HG03469 (cell line): ENCODE measurements at regions not wholly inside any gene's neighbourhood (a gene's known extent, or its start where the extent isn't known, plus 50 kb on each side); places are given as distances from the start of the nearest gene placed in this dataset.

Experiments used
- ATAC-seq: cut with Tn5 transposase; IDR thresholded peaks from one replicate; pipeline ENCODE4 v1.9.1; 2021; ENCODE audit warnings: mild to moderate bottlenecking, moderate library complexity, moderate number of reproducible peaks; ENCODE audit not compliant: unreplicated experiment

DNA sequence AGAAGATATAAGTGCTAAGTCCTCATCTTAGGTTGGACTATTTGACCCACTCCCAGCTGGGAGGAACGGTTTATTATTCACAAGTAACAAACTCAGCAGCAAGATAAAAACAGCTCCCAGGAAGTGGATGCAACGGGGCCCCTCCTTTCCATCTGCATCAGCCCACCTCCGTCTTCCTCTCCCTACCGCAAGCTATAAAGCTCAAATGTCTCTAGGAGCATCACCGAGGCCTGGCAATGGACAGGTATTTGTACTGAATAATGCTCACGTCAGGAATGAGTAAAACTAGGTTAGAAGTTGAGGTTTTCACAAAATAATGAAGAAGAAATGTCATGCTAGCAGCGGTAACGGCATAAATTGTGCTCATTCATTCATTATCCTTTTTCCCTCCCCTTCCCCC, 408.7 kb upstream of the PSMD7 start:
- no peak for ATAC-seq

DNA sequence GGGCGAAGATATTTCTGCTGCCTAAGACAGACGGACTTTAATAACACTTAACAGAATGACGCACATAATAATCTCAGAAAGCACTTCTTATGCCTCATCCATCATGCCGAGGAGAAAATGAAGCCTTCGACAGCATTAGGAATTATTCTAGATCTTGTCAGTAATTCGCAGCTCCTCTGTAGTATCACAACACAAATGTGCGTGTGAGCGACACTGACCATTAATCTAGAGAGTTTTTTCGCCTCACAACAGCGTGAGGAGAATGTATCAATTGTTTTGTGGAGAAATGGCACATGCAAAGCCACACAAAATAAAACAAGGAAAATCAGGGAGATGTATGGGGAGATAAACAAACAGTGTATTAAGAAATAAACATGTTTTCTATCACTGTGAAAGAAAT, 410.2 kb upstream of the PSMD7 start:
- no peak for ATAC-seq

DNA sequence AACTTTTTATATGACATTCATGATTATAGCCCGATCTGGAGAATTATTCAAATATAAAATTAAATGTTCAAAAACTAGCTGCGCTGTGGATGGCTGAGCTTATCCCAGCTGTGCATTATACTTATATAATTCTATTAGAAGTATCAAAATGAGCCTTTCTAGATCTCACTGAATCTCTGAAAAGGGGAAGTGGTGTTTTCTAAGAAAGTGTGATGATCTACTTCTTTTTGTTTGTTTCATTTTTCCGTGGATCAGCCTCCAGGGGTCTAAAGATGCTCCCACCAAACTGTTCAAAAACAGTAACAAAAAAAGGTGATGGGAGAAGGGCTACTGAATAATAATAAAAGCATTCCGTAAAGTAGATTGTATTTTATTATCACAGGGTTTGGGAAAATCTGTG, 411.3 kb upstream of the PSMD7 start:
- ATAC-seq = no peak

DNA sequence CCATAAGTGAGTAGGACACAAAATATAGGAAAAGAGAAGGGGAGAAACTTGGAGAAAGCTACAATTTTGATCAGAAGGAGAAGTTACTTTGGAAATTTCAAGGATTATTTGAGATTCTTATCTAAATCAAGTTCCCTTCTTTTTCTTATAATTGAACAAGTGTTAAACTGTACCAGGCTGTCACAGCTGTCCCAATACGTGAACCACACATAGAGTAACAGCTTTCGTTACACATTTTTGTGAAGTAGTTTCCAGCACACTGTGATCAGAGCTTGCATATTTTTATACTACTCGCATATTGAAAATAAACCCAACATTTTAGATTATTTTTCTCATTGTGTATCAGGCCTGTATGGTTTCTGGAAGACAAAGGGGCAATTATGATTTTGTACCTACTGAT, 412.8 kb upstream of the PSMD7 start:
- no peak for ATAC-seq

DNA sequence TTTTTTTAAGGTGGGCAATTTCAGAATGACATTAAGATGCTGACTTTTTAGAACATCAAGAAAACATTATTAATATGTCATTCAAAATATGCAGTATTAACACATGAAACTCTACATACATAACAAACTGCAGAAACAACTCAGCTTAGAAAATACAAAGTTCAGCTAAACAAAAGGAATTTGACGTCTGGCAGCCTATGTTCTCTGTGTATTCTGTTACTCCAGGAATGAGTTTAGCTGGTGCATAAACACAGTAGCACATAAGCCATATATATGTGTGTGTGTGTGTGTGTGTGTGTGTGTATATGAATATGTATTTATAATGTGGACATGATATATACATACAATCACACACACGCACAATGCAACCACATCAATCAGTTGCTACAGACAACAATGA, 413.5 kb upstream of the PSMD7 start:
- no peak for ATAC-seq

DNA sequence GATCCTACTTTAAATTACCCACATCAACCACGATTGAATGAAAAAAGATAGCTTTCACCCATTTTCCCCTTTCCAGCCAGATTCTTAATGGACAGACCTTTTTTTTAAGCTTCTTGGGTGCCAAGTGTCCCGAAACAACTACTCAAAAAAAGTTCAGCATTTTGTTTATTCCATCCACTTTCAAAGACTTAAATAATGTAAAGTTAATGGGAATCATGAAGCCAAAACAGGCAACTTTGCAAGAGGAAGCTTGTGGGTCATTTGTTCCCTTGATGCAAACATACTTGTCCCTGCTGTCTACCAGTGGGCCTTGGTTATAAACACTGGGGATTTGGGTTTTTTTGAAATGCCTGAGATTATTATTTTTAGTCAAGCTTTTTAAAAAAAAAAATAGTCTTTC, 414.0 kb upstream of the PSMD7 start:
- no peak for ATAC-seq

DNA sequence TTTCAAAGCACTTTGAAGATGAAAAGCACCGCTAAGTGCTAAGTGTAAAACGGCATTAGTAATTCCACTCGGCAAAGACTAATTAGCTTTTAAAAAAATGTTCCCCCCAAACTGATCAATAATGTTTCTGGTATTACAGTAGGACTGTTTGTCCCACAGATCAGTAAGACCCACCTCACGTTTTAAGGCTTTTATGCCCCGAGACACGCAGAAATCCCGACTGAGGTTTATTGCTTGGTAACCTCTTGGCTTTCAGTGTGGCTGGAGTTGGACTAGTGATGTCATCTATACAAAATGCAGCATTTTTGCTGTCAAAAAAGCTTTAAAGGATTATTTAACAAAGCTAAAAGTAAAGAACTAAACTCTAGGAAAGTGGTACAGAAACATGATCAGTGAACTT, 414.6 kb upstream of the PSMD7 start:
- no peak for ATAC-seq

DNA sequence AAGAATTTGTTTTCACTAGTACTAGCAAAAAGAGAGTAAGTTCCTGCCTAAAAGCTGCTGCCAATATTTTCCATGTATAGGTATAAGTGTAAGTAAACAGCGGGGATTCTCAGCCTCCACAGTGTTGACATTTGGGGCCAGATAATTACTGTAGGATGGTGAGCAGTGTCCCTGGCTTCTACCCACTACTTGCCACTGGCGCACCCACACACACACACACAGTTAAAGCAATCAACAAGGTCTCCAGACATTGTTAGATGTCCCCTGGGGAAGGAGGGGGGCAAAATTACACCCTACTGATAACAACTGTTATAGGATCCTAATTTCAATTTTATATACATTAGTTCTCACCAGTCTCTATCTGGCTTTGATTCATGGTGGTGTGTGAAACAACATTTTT, 417.0 kb upstream of the PSMD7 start:
- no peak for ATAC-seq

DNA sequence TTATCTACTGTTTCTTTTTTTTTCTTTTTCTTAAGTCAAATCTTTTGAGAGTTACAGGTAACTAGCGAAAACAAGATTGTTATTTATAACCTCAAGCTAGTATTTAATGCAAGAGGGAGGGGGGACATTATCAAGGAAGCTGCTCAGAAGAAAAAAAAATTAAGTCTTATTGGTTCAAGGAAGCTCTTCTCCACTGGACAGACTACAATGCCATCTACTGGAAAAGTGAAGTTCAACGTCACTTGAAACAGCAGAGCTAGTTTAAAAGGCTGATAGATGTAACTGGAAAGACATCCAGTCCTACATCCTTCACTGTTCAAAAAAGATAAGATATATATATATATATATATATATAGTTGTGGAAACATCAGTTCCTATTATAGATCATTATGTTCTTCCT, 418.0 kb upstream of the PSMD7 start:
- no peak for ATAC-seq

DNA sequence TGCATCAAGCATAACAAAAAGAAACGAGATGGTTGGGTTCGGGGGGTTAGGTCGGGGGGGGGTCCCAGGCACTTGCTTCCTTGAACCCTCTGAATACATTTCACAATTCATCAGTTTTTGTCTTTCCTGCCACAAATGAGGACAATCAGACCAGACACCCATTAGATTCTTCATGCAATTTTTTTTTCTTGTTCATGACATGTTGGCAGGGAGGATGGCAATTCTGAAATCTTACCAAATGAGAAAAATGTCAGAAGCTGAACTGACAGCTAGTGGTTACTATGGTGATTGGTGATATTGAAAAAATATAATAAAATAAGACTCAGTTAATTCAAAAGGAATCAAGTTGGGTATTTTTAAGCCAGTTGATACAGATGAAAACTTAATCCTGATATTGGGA, 419.5 kb upstream of the PSMD7 start:
- ATAC-seq = no peak

DNA sequence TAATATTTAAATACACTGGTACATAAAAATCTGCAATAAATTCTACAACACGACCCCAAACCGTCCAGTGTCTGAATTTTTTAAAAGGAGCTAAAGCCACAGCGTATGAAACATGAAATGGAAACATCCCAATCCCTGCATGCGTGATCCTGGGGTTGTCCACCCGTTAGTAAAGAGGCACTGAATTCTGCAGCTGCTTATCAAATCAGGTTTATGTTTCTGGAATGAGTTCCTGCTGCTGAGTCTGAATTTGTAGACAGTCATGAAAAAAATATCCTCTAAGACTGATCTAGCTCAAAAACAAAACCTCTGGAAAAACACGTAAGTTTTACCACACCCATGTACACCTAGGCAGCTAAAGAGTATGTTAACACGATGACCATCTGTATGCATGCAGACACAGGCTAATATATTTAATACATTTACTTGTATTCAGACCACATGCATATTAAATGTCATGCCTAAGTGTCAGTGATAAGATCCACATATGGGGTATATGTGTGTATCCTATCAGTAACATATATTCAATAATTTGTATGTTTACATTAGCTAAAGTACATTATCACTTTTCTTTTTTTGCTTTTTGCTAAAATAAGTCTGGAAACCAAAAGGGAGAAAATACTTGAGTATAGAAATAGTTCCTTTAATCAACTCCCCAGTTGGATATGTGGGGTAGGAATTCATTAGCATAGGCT, 420.5 kb upstream of the PSMD7 start:
- no peak for ATAC-seq

DNA sequence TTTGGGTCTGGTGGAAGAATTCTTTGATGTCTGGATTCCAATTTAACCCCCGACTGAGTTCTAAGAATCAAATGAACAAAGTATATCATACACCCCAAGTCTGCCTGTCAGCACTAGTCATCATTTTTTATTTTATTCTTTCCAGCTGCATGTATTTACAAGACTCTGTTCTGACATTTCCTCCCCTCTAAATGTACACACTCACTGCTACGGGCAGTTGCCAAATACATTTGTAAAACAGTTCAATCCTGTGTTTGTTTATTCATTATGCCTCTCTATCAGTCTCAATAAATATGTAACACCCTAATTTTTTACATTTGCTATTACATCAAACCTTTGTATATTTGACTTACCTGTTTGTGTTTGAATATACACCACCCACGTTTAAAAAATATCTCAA, 422.3 kb upstream of the PSMD7 start:
- no peak for ATAC-seq

DNA sequence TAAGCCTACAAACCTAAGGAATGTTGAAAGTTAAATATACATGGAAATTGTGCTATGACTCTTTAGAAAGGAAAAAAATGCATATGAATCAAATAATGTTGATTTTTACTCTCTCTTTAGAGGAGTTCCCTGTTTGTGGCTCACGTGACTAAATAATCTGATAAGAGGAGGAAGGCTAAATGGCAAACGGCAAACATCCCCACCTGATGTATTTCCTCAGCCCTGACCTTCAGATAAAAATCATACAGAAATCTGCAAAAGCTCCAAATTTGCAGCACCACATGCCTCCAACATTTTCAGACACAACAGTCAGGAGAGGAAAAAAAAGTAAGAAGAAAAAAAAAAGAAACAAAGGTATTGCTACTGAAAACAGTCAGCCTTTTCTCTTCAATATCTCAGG, 423.0 kb upstream of the PSMD7 start:
- ATAC-seq = no peak

DNA sequence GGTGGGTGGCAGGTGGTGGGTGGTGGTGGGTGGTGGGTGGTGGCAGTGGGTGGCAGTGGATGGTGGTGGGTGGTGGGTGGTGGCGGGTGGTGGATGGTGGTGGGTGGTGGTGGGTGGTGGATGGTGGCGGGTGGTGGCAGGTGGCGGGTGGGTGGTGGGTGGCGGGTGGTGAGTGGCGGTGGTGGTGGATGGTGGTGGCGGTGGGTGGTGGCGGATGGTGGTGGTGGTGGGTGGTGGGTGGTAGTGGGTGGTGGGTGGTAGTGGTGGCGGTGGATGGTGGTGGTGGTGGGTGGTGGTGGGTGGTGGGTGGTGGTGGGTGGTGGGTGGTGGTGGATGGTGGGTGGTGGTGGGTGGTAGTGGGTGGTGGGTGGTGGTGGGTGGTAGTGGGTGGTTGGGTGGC, 423.8 kb upstream of the PSMD7 start:
- no peak for ATAC-seq

DNA sequence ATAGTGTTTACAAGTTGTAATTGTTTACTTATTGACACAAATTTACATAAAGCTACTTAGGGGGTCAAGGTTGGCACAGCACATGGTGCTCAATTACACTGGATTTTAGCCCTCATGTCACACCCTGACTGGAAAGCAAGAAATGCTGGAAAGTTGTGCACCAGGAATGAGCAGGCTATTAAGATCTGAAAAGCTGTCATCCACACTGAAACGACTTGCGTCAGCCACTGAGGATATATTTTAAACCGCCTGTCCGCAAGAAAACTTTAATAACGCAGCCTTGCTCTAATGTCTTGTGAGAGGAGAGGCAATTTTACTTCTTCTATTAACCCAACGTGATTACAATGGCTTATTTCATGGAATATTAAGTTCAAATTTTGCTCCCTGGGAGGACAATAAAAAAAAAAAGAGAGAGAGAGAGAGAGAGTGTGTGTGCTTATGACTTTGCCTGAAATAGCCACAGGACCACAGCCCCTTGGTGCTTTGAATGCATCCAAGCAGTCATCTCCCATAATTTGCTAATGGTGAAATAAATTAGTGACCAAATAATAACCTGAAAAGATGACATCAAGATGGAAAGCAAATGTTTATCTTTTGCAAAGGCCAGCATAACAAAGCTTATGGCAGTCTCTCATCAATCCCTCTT, 425.4 kb upstream of the PSMD7 start:
- no peak for ATAC-seq

DNA sequence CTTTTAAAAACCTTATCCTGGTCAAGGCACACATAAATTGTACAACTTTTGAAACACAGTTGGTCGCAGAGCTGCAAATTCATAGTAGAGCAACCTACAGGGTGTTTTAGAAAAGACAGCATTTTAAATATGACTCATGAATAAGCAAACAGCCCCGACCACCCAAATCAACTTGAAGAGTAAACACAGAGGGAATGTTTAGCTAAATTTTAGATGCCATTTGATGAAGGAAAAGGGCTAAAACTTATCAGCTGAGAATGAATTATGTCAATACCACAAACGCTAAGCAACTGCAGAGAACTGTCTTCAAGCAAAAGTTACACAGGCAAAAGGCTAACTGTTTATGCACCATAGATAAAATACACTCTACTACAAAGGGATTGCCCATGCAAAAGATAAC, 427.5 kb upstream of the PSMD7 start:
- no peak for ATAC-seq

DNA sequence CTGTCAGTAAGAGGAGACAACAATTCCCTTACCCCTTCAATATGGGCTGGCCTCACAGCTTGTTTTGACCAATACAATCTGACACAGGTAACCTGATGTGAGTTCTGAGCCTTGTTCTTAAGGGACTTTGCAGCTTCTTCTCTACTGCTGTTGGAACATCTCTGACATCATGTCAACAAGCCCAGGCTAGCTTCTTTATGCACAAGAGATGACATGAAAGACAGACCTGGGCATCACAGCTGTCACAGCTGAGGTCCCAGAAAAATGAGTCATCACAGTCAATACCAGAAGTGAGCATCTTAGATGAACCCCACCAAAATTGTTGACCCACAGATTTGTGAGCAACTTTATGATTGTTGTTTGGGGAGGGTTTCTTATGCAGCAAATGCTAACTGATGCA, 431.7 kb upstream of the PSMD7 start:
- ATAC-seq = no peak

DNA sequence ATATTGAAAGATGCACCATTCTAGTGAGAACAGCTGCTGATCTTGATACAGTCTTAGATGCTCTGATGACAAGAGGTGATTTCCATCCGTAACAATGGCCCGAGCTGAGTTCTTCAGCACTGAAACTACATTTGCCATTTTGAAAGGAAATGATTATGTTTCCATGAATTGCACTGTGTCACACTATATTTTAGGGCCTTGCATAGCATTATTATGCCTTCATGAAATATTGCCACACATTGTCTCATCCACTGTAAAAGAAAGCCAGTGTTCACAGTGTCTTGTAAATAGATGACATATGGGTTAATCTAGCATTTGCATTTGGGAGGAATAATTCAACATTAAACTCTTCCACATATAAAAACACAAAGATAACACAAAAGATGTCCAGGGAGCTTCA, 438.3 kb upstream of the PSMD7 start:
- ATAC-seq = no peak

DNA sequence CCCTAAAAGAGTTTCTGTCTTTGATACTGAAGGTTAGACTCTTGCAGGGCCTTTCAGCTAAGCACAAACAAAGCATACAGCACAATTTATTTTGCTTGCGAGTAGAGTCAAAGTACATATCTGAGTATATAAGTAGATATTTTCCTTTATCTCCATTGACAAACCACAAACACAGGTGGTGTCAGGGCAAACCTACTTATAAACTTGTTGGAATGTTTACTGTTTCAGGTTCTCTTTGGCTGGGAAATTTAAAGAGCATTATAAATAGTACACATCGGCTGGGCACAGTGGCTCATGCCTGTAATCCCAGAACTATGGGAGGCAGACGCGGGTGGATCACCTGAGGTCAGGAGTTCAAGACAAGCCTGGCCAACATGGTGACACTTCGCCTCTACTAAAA, 442.6 kb upstream of the PSMD7 start:
- no peak for ATAC-seq

DNA sequence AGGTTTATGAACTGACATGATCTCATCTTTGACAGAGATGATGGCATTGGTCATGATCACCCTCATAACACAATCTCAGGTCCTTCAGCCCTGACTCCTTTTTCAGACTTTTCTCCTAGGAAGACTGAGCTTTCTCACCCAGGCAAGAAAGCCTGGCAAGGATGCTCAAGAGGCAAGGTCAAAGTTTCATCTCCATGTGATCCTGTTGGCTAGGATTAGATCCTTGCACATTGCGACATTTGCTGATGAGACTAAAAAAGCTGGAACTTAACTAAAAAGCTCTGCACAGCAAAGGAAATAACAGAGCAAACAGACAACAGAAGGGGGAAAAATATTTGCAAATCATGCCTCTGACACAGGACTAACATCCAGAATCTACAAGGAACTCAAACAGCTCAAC, 444.1 kb upstream of the PSMD7 start:
- ATAC-seq = no peak

DNA sequence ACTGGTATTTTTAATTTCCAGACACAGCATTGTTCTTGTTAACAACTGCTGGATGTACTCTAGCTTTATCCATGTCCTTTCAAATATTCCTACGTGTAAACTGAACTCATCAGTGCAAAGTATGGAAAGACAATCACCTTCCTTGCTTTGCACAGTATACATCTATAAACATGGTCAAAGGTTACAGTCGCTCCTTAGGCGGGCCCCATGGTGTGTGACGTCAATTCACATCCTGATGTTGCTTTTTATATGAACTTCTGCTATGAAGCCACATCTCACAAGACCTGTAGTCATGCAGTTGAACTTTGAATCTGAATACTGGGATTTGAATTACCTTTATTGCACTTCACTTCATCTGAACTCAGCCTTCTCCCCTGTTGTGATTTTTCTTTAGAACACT, 447.6 kb upstream of the PSMD7 start:
- ATAC-seq = no peak

DNA sequence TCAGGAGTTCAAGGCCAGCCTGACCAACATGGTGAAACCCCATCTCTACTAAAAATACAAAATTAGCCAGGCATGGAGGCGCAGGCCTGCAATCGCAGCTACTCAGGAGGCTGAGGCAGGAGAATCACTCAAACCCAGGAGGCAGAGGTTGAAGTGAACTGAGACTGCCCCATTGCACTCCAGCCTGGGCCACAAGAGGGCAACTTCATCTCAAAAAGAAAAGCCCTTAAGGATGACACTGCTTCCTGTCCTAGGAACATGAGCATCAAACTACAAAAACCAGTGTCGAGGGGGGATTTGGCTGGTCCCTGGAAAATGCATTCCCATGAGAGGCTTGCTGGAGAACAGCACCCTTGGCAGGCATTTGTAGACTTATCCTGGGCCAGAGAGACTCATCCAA, 449.5 kb upstream of the PSMD7 start:
- ATAC-seq = no peak

DNA sequence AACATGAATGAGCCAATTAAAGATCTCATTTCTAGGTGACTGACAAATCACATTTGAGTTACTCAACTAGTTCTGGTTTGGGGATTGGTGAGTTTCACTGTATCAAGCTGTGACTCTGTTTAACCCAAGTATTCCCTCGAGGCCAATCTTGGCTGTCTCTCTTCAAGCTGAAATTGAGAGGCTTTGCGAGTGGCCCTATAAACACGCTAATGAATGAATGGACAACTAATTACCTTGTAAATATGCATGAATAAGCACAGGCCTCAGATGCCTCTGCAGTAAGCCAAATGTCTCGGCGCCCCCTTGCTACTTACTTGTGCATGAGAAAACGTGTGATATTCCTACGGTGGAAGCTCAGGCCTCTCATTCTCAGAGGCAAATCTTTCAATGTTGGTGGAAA, 450.3 kb upstream of the PSMD7 start:
- ATAC-seq = no peak
